Keratinocyte (primary cell): ENCODE measurements at regions not wholly inside any gene's neighbourhood (a gene's known extent, or its start where the extent isn't known, plus 50 kb on each side); places are given as distances from the start of the nearest gene placed in this dataset.

Experiments
- DNase-seq: peaks from one replicate; pipeline ENCODE4 v3.0.0-alpha.2; 2011; ENCODE audit warnings: low read depth, missing footprints, low spot score
- FAIRE-seq: peaks from 2 replicates; lab custom pipeline; 2011; peaks lifted over from hg19 to GRCh38; lab: Jason Lieb, UNC
- H2AFZ ChIP-seq: 2 replicates; pipeline ENCODE4 v1.6.0; 2012; ENCODE audit warnings: low read length, control low read depth, inconsistent platforms; ENCODE audit not compliant: control insufficient read depth
- H3K27ac ChIP-seq: 2 replicates; pipeline ENCODE4 v1.5.1; 2011; ENCODE audit warnings: low read length; ENCODE audit not compliant: control insufficient read depth, insufficient read depth
- H3K27me3 ChIP-seq: 3 replicates; pipeline ENCODE4 v1.6.0; 2011; ENCODE audit warnings: low read length; ENCODE audit not compliant: control insufficient read depth, insufficient read depth; ENCODE audit errors: extremely low read depth
- H3K36me3 ChIP-seq, 2 experiments: 2 replicates in 1 of 2; 3 replicates in 1 of 2; pipeline ENCODE4 v1.5.1; 2011; ENCODE audit warnings: low read length in 2 of 2, mild to moderate bottlenecking in 1 of 2; ENCODE audit not compliant: control insufficient read depth in 2 of 2, insufficient read depth in 2 of 2; ENCODE audit errors: extremely low read depth in 1 of 2
- H3K4me1 ChIP-seq: 3 replicates; pipeline ENCODE4 v1.5.1; 2011; ENCODE audit warnings: low read length; ENCODE audit not compliant: control insufficient read depth, insufficient read depth; ENCODE audit errors: extremely low read depth
- H3K4me2 ChIP-seq: 3 replicates; pipeline ENCODE4 v1.6.0; 2011; ENCODE audit warnings: low read depth, low read length; ENCODE audit not compliant: control insufficient read depth, insufficient read depth; ENCODE audit errors: extremely low read depth
- H3K4me3 ChIP-seq, 3 experiments: fragments of 200-600 bp in 1 of 3; sonication (generic) in 1 of 3; 2 replicates in 2 of 3; 3 replicates in 1 of 3; pipeline ENCODE4 v1.5.1; 2011 to 2016; ENCODE audit warnings: low read length in 3 of 3, mild to moderate bottlenecking in 3 of 3, control low read depth in 2 of 3, inconsistent platforms in 1 of 3, low read depth in 1 of 3, mixed read lengths in 1 of 3, mixed run types in 1 of 3, moderate library complexity in 1 of 3; ENCODE audit not compliant: control insufficient read depth in 2 of 3, insufficient read depth in 2 of 3; ENCODE audit errors: extremely low read depth in 1 of 3
- H3K79me2 ChIP-seq: 2 replicates; pipeline ENCODE4 v1.6.0; 2012; ENCODE audit warnings: low read length; ENCODE audit not compliant: control insufficient read depth, insufficient read depth
- H3K9ac ChIP-seq: 3 replicates; pipeline ENCODE4 v1.6.0; 2011; ENCODE audit warnings: low read length; ENCODE audit not compliant: control insufficient read depth, insufficient read depth; ENCODE audit errors: extremely low read depth
- H3K9me1 ChIP-seq: 3 replicates; pipeline ENCODE4 v1.6.0; 2011; ENCODE audit warnings: low read length; ENCODE audit not compliant: control insufficient read depth, insufficient read depth; ENCODE audit errors: extremely low read depth
- H3K9me3 ChIP-seq: 2 replicates; pipeline ENCODE4 v1.5.1; 2012; ENCODE audit warnings: low read depth, low read length; ENCODE audit not compliant: control insufficient read depth
- H4K20me1 ChIP-seq: 3 replicates; pipeline ENCODE4 v1.6.0; 2011; ENCODE audit warnings: low read length; ENCODE audit not compliant: control insufficient read depth, insufficient read depth; ENCODE audit errors: extremely low read depth
- EZH2 ChIP-seq: IDR thresholded peaks from one replicate; pipeline ENCODE4 v1.6.1; 2012; ENCODE audit warnings: inconsistent platforms, mild to moderate bottlenecking, low read length, moderate library complexity
- dilution Hi-C: fragments of 300-500 bp; cut with MboI; formaldehyde crosslinking; loops from one replicate; pipeline ENCODE4 v1.7.0; 2020; ENCODE audit warnings: low sequenced_read_pairs; ENCODE audit not compliant: extremely low pct_ligation_motif_present
- TF ChIP-seq, protein P1 (sequence below), 3 experiments: IDR thresholded peaks in 1 of 3; conservative IDR thresholded peaks in 1 of 3; optimal IDR thresholded peaks in 1 of 3; 2 replicates in 2 of 3; 3 replicates in 1 of 3; pipeline versions ENCODE3 to v1.5.1; 2011; ENCODE audit warnings: low read length in 3 of 3, mild to moderate bottlenecking in 3 of 3, moderate library complexity in 2 of 3, control low read depth in 1 of 3, inconsistent platforms in 1 of 3; ENCODE audit not compliant: insufficient read depth in 2 of 3; ENCODE audit errors: extremely low read depth in 1 of 3

DNA sequence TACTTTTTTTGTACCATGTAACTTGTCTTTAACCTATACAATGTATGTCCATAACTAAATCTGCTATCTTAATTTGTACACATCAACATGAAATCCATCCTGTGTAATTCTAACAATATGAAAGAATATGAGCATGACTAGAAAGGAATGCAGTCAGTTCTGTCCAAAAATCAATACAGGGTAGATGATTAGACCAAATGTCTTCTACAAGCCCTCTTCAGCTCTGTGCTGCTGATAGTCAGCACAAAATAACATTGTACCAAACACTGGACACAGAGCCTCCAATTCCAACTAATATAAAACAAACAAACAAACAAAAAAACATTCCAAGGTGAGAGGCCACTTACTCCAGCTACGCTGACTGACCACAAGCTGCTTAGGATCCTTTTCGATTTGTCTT lies 301.4 kb upstream of the IRAK1BP1 start:
- Histone ChIP-seq H3K9me1 (no peaks in the 10 kb centered on the region), H3K27me3 (no peaks in the 10 kb centered on the region), H3K27ac (no peak overlapping the region), H2AFZ (no peak overlapping the region), H4K20me1 (no peaks in the 10 kb centered on the region), H3K4me2 (no peak overlapping the region), H3K9me3 (no peaks in the 10 kb centered on the region), H3K79me2 (no peaks in the 10 kb centered on the region), H3K4me1 (no peaks in the 10 kb centered on the region), H3K9ac (no peak overlapping the region), H3K4me3 (no peak overlapping the region), H3K36me3 (no peaks in the 10 kb centered on the region)
- DNase-seq (no peak), FAIRE-seq (no peak)
- no peak for TF ChIP-seq EZH2
- TF ChIP-seq, protein P1, sequence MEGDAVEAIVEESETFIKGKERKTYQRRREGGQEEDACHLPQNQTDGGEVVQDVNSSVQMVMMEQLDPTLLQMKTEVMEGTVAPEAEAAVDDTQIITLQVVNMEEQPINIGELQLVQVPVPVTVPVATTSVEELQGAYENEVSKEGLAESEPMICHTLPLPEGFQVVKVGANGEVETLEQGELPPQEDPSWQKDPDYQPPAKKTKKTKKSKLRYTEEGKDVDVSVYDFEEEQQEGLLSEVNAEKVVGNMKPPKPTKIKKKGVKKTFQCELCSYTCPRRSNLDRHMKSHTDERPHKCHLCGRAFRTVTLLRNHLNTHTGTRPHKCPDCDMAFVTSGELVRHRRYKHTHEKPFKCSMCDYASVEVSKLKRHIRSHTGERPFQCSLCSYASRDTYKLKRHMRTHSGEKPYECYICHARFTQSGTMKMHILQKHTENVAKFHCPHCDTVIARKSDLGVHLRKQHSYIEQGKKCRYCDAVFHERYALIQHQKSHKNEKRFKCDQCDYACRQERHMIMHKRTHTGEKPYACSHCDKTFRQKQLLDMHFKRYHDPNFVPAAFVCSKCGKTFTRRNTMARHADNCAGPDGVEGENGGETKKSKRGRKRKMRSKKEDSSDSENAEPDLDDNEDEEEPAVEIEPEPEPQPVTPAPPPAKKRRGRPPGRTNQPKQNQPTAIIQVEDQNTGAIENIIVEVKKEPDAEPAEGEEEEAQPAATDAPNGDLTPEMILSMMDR (optimal IDR thresholded peaks at IDR 0.05 in 1 of 3, IDR thresholded peaks at IDR 0.05 in 1 of 3, conservative IDR thresholded peaks at IDR 0.05 in 1 of 3; ENCODE audit: extremely low read depth in 1 of 3, insufficient read depth in 2 of 3, low read length in 3 of 3): no peak
- dilution Hi-C loops: no loop called here

DNA sequence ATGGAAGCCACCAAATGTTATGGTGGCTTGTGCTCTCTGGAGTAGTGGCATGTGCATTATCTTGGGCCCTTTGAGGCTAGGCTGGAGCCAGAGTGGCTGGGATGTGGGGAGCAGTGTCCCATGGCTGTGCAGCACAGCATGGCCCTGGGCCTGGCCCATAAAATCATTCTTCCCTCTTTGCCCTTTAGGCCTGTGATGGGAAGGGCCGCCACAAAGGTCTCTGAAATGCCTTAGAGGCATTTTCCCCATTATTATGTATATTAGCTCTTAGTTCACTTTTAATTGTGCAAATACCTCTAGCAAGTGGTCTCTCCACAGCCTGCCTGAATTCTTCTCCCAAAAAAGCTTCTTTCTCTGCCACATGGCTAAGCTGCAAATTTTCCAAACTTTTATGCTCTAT lies 297.3 kb upstream of the IRAK1BP1 start:
- Histone ChIP-seq H3K4me2 (no peak overlapping the region), H2AFZ (no peak overlapping the region), H3K36me3 (no peaks in the 10 kb centered on the region), H3K4me1 (no peaks in the 10 kb centered on the region), H3K79me2 (no peaks in the 10 kb centered on the region), H3K9me3 (no peaks in the 10 kb centered on the region), H3K9me1 (no peaks in the 10 kb centered on the region), H3K4me3 (no peak overlapping the region), H3K27me3 (no peaks in the 10 kb centered on the region), H3K9ac (no peak overlapping the region), H3K27ac (no peak overlapping the region), H4K20me1 (no peaks in the 10 kb centered on the region)
- no peak for FAIRE-seq
- dilution Hi-C loops: no loop called here
- TF ChIP-seq, protein P1 (optimal IDR thresholded peaks at IDR 0.05 in 1 of 3, IDR thresholded peaks at IDR 0.05 in 1 of 3, conservative IDR thresholded peaks at IDR 0.05 in 1 of 3; ENCODE audit: extremely low read depth in 1 of 3, insufficient read depth in 2 of 3, low read length in 3 of 3): no peak
- no peak for TF ChIP-seq EZH2
- DNase-seq: no peak
